RWPE2 (cell line): ENCODE measurements at regions not wholly inside any gene's neighbourhood (a gene's known extent, or its start where the extent isn't known, plus 50 kb on each side); places are given as distances from the start of the nearest gene placed in this dataset.
A peak's percentile ranks its signal among the peaks of the same experiment; 100 is the strongest.

Experiments used
- ATAC-seq: fragments of 200-7000 bp; cut with Tn5 transposase; 3 replicates; pipeline ENCODE4 v1.9.1; 2021; ENCODE audit warnings: low read depth
- DNase-seq: peaks from one replicate; pipeline ENCODE4 v3.0.0-alpha.2; 2020; ENCODE audit warnings: low spot score
- H3K27ac ChIP-seq: fragments of 450-650 bp; 2 replicates; pipeline ENCODE4 v1.5.1; 2017; ENCODE audit warnings: mild to moderate bottlenecking; ENCODE audit not compliant: poor library complexity, severe bottlenecking
- H3K27me3 ChIP-seq: fragments of 250-450 bp; sonication (Bioruptor Pico); 2 replicates; pipeline ENCODE4 v1.5.1; 2021; ENCODE audit warnings: mild to moderate bottlenecking, moderate library complexity; ENCODE audit not compliant: insufficient read depth, poor library complexity, severe bottlenecking
- H3K36me3 ChIP-seq: fragments of 250-450 bp; sonication (Bioruptor Pico); 2 replicates; pipeline ENCODE4 v1.5.1; 2020; ENCODE audit warnings: low read depth, mild to moderate bottlenecking, moderate library complexity
- H3K4me1 ChIP-seq: fragments of 250-450 bp; sonication (Bioruptor Pico); 2 replicates; pipeline ENCODE4 v1.5.1; 2021; ENCODE audit warnings: mild to moderate bottlenecking, moderate library complexity; ENCODE audit not compliant: insufficient read depth, poor library complexity, severe bottlenecking
- H3K4me3 ChIP-seq: fragments of 250-450 bp; sonication (Bioruptor Pico); 2 replicates; pipeline ENCODE4 v1.5.1; 2021; ENCODE audit warnings: mild to moderate bottlenecking, moderate library complexity; ENCODE audit not compliant: severe bottlenecking
- H3K9me3 ChIP-seq: fragments of 250-450 bp; sonication (Bioruptor Pico); 2 replicates; pipeline ENCODE4 v1.5.1; 2021; ENCODE audit warnings: mild to moderate bottlenecking, moderate library complexity; ENCODE audit not compliant: severe bottlenecking
- TF ChIP-seq, protein P1 (sequence below): fragments of 450-650 bp; IDR thresholded peaks from one replicate; pipeline ENCODE4 v1.5.1; 2017; ENCODE audit warnings: mild to moderate bottlenecking, moderate library complexity; ENCODE audit not compliant: poor library complexity, severe bottlenecking

- ATAC-seq (no peak), DNase-seq (peak; percentile 9)
- Histone ChIP-seq H3K4me3 (no peak overlapping the region), H3K36me3 (no peaks in the 10 kb centered on the region), H3K9me3 (no peaks in the 10 kb centered on the region), H3K4me1 (peaks cover under 1% of the 10 kb centered on the region), H3K27ac (no peak overlapping the region), H3K27me3 (no peaks in the 10 kb centered on the region)
- TF ChIP-seq, protein P1, sequence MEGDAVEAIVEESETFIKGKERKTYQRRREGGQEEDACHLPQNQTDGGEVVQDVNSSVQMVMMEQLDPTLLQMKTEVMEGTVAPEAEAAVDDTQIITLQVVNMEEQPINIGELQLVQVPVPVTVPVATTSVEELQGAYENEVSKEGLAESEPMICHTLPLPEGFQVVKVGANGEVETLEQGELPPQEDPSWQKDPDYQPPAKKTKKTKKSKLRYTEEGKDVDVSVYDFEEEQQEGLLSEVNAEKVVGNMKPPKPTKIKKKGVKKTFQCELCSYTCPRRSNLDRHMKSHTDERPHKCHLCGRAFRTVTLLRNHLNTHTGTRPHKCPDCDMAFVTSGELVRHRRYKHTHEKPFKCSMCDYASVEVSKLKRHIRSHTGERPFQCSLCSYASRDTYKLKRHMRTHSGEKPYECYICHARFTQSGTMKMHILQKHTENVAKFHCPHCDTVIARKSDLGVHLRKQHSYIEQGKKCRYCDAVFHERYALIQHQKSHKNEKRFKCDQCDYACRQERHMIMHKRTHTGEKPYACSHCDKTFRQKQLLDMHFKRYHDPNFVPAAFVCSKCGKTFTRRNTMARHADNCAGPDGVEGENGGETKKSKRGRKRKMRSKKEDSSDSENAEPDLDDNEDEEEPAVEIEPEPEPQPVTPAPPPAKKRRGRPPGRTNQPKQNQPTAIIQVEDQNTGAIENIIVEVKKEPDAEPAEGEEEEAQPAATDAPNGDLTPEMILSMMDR = no peak
Observed at GRCh38 chr3:10766049-10766705, 49.9 kb upstream of the SLC6A11 start.
